ENCODE measurements at regions not wholly inside any gene's neighbourhood (a gene's known extent, or its start where the extent isn't known, plus 50 kb on each side); places are given as distances from the start of the nearest gene placed in this dataset.

DNA sequence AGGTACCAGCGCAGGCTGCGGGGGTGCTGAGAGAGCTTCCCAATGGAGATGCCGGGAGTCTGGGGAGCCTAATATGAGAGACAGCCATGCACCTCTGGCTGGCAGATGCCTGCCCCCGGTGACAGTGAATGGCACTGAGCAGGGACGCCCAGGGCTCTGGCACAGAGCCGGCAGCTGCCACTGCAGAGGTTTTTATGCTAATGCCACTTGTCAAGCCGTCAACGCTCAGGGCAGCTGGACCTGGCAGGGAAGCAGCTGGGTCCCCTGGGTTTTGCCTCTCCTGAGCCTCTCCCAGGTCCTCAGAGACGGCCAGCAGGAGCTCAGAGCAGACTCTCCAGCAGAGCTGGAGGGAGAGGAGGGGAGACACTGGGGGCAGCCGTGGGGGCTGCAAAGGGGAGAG, 573.6 kb downstream of the BUD13 start:
- DNase-seq, result no peak

GRCh38 chr11:116194156-116194904, 578.5 kb downstream of the BUD13 start:
- no peak for DNase-seq

GRCh38 chr11:116193321-116194131, 579.3 kb downstream of the BUD13 start:
- no peak for DNase-seq

DNA sequence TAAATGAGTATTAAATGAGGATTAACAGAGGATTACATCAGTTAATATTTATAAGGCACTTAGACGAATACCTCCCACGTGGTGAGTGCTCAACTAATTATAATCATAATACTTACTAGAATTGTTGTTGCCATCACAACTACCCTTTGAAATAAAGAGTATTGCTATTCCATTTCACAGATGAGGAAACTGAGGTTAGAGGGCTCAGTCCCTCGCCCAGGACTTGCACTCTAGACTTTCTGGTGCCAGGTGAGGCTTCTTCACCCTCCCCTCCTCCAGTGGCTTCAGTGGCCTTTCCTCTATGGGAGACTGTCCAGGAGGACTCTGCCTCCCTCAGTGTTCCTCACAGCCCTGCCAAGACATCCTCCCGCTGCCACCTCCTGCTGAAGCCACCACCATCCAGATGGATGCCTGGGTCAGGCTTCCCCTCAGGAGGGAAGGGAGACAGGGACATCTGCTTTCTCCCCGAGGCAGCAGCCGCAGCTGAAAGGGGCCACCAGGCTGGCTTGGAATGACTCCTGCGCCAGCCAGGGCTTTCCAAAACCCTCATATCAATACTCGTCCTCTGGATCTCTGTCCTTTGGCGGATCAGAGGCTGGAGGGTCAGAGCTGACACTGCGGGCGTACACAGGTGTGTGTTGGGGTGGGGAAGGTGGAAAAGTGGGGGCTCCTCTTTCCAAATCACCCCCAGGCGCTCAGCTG, 580.1 kb downstream of the BUD13 start:
- no peak for DNase-seq

DNA sequence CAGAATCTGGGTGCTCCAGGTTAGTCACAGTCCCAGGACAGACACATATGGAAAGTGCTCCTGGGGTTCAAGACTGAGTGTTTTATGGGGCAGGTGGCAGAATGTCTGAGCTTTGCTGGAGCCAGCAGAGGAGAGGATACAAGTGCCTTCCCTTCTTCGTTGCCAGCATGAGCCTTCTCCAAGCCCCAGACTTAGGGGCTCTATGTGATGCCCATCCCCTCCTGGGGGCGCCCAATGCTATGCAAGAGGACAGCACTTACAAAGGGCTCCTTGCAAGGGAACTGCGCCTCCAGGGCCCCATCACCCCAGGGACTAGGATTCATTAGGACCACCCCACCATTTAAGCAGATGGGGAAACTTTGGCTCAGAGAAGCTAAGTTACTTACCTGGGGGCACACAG, 581.9 kb downstream of the BUD13 start:
- no peak for DNase-seq

DNA sequence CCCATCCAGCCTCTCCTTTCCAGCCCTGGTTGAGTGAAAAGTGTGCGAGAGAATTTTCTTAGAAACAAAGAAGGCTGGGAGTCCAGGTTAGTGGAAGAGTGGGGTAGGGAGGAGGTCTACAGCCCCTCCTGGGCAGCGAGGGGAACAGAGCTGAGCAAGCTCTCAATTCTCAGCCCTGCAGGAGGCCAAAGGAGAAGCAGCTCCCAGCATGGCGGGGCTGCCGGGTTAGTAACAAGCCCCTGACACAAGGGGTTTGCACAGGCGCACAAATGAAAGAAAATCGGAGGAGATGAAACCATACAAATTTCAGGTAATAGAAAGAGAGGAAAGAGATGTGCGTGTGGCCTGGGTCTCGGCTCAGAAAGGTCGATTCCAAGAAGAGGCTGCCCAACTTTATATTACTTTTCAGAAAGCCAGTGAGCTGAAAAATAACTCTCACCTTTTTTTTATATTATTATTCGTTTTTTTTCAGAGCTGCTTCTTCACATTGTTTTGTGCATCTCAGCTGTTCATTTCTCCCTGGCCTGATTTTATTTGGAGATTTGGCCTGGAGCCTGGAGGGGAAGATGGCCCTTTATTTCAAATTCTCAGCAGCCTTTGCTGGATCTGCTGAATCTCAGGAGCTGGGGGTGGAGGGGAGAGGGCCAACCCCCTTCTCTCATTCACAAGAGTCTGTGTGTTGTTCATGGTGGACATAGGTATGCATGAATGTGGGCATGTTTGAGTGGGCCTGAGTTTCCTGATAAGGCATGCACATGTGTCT, 583.2 kb downstream of the BUD13 start:
- no peak for DNase-seq

GRCh38 chr11:116188350-116188749, 584.4 kb downstream of the BUD13 start:
- no peak for DNase-seq

- DNase-seq, result no peak
These were observed 585.8 kb downstream of the BUD13 start for GRCh38 chr11:116187026-116187425.

GRCh38 chr11:116185551-116185950, 587.2 kb downstream of the BUD13 start:
- DNase-seq, result no peak

- DNase-seq, result no peak
These were observed 588.0 kb downstream of the BUD13 start for GRCh38 chr11:116184763-116185162.

DNA sequence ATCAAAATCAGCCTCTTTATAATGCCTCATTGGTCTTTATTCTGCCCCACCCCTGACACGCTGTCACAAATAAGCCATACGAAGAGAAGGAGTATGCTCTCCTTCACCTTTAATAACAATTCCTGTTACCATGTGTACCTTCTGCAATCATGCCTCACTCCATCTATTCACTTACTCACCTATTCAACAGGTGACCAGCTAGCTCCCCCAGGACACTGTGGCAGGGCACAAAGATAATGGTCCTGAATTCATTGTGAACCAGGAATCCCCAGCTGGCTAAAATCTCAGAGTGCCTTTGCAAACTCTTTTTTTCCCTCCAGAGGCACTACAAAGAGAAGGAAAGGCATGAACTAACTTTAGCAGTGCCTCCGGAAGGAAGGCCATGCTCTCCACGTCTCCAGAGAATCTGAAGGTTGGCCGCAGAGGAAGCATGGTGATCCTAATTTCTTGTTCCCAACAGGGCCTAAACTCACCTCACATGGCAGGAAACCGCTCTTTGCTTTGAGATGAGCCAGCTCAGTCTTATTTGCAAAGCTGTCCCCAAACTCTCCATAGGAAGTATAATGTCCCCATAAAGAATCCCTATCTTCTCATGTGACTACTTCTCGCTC, 590.3 kb downstream of the BUD13 start:
- no peak for DNase-seq

- DNase-seq, result no peak
These were observed 591.8 kb downstream of the BUD13 start for GRCh38 chr11:116180806-116181600.

DNA sequence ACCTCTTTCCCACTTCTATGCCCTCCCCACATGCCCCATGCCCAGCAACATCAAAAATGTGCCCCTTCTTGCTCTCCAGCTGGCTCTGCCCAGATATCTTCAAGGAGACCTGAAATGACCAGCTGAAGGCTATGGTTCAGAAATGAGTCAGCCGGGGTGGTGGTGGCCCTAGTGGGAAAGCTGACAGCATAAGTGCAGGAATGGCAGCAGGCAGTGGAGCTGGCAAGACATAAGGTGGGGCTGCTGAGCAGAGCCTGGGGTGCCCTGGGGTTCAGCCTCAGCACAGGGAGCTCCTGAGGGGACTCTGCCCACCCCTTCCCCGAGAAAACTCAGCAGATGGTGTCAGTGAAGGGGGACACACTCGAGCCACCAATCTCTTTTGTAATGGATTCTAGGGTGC, 593.4 kb downstream of the BUD13 start:
- DNase-seq, result no peak

GRCh38 chr11:116177521-116178210, 595.1 kb downstream of the BUD13 start:
- DNase-seq, result no peak

DNA sequence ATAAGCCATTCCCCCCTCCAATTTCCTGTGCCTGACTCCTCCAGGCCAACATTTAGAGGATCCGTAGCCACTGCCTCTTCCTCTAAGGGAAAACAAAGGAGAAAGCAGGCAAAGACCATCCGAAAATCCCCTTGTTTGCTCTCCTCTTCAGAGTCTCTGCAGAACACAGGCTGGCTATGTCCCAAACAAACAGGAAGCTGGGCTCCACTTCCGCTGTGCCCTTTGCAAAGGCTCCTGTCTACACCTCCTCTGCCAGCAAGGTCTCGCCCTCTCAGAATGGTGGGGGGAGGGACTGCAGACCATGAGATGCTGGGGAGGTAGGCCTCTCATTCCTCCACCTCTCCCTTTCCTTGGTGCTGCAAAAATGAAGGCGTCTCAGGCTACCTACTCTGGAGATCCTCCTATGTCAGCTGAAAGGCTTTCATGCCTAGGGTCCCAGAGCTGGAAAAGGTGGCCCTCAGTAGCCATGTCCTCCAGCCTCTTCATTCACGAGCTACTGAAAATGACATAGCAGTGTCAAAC, 596.2 kb downstream of the BUD13 start:
- DNase-seq, result no peak

GRCh38 chr11:116175707-116176106, 597.1 kb downstream of the BUD13 start:
- no peak for DNase-seq

DNA sequence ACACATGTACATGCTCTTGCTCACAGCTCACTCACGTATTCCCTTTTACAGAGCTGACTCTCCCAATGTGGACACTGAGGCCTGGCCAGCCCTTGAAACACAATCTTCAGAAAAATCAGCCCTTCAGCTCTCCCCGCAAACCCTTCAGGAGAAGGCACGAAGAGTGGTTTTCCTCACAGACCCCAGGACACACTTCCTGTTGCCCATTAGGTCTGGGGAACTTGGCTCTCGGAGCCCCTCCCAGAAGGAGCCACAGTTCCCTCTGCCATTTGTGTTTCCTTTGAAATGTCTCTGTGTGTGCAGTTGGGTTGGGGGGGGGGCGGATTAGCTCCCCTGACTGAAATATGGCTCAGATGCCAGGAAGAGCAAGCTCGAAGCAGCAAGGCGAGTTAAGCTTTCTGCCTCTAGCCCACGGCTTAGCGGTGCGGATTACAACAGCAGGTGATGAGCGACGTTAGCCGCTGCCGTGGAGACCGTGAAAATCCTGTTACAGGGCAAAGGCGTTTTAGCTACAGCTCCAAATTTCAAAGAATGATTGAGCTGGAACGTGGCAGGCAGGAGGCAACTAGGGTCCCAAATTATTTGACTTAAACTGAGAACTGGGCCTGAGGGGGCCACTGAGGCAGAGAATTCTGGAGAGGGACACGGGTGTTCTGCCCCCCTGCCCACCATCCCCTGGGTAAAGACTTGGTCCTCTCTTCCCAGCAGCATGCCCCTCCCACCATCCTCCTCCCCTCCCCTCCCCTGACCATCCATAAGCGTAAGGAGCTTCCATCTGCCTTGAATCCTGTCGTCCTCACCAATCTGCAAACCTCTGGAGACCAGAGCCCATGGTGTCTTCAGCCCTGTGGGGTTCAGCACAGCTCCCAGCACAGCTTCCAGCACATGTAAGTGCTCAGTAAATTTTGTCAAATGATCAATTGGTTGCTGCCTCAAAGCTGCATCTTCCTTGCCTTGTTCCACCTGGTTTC, 598.6 kb downstream of the BUD13 start:
- DNase-seq, result no peak

DNA sequence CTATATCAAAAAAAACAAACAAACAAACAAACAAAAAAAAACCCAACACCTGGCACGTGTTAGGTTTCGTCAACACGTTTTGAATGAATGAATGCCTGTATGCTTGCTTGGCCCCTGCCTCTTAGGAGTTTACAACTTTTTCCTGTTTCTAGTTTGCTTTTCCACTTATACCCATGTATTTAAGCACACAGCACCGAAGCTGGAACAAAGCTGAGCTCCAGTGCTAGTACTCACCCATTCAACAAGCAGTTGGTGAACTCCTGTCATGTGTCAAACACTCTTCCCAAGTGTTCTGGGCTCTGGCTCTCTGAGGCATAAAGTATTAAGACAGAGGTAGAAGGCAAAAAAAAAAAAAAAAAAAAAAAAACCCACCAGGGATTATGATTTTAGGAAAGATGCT, 599.3 kb downstream of the BUD13 start:
- DNase-seq, result no peak

- no peak for DNase-seq
These were observed 599.9 kb downstream of the BUD13 start for GRCh38 chr11:116172851-116173250.

DNA sequence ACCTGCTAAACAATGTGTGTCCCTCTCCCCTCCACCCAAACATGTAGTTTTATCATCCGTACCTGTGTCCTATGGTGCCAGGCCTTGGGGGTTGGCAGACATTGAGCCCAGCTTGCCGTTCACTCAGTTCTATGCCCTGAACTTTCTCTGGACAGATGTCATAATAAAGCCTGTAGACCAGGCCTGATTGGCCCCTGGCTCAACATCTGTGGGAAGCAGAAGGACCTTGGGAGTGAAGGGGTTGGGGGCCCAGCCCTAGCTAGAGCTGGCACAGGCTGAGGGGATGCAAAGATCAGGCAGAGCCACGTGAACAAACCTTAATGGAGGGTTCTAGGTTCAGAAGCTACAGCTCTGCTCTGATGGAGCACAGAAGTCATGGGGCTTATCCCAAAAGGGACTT, 600.6 kb downstream of the BUD13 start:
- DNase-seq, result no peak

All from activated CD4-positive, alpha-beta T cell treated with anti-CD3 and anti-CD28 coated beads, Interleukin-2, amount 50 U/mL, for 4 hours (primary cell).